Lower leg skin (tissue), 4 donors: ENCODE measurements at regions not wholly inside any gene's neighbourhood (a gene's known extent, or its start where the extent isn't known, plus 50 kb on each side); places are given as distances from the start of the nearest gene placed in this dataset.

Source experiments
- DNase-seq, 2 donors: peaks; one replicate each; pipeline ENCODE4 v3.0.0-alpha.2; 2019; ENCODE audit warnings: low spot score in 2 of 2
- H3K4me3 ChIP-seq: fragments of 200-600 bp; sonication (generic); 2 replicates; pipeline ENCODE4 v1.5.1; 2017; ENCODE audit warnings: mild to moderate bottlenecking, low read depth; ENCODE audit not compliant: poor library complexity, severe bottlenecking
- POLR2A ChIP-seq, 2 donors: fragments of 450-650 bp; IDR thresholded peaks; one replicate each; pipeline ENCODE4 v1.6.1; 2016 to 2017; ENCODE audit warnings: antibody characterized with exemption in 2 of 2, mild to moderate bottlenecking in 1 of 2, moderate library complexity in 1 of 2
- WGBS, 2 donors: methylation state at CpG; one replicate each; pipeline ENCODE4 v1.1.5; 2018; 5-methylcytosine and 5-hydroxymethylcytosine counted together
- intact Hi-C: fragments of 100-400 bp; cut with DNase I; formaldehyde crosslinking; loops from one replicate; pipeline ENCODE4 v1.15.0; 2023; ENCODE audit warnings: low total_unique reads
- TF ChIP-seq, protein P1 (sequence below), 3 donors: fragments of 450-650 bp; IDR thresholded peaks; one replicate each; pipeline ENCODE4 v1.5.1; 2016; ENCODE audit warnings: antibody characterized with exemption in 3 of 3, mild to moderate bottlenecking in 3 of 3, moderate library complexity in 2 of 3

DNA sequence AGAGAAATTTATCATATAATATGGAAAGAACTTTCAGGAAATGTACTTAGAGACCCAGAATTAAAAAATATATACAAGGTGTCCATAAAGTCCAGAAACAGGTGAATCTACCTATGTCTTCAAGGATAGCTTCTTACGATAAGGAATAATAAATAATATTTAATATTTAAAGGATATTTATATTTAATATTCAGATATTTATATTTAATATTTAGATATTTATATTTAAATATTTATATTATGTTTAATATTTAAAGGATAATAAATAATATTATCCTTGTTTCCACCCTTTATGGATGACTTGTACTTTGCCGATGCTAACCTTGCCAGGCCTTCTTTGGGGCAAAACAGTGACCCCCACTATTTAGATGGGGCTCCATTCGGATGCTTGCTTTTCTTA lies 169.5 kb upstream of the CADM1 start:
- intact Hi-C loops: no loop called here
- whole genome bisulfite sequencing, 2 donors: 91 to 96% methylated on average over 3 of the region's 3 CpGs
- no peak for DNase-seq
- no peak for TF ChIP-seq POLR2A (IDR thresholded peaks at IDR 0.05)
- TF ChIP-seq, protein P1, sequence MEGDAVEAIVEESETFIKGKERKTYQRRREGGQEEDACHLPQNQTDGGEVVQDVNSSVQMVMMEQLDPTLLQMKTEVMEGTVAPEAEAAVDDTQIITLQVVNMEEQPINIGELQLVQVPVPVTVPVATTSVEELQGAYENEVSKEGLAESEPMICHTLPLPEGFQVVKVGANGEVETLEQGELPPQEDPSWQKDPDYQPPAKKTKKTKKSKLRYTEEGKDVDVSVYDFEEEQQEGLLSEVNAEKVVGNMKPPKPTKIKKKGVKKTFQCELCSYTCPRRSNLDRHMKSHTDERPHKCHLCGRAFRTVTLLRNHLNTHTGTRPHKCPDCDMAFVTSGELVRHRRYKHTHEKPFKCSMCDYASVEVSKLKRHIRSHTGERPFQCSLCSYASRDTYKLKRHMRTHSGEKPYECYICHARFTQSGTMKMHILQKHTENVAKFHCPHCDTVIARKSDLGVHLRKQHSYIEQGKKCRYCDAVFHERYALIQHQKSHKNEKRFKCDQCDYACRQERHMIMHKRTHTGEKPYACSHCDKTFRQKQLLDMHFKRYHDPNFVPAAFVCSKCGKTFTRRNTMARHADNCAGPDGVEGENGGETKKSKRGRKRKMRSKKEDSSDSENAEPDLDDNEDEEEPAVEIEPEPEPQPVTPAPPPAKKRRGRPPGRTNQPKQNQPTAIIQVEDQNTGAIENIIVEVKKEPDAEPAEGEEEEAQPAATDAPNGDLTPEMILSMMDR (IDR thresholded peaks at IDR 0.05): no peak
- H3K4me3 ChIP-seq: no peak overlapping the region

DNA sequence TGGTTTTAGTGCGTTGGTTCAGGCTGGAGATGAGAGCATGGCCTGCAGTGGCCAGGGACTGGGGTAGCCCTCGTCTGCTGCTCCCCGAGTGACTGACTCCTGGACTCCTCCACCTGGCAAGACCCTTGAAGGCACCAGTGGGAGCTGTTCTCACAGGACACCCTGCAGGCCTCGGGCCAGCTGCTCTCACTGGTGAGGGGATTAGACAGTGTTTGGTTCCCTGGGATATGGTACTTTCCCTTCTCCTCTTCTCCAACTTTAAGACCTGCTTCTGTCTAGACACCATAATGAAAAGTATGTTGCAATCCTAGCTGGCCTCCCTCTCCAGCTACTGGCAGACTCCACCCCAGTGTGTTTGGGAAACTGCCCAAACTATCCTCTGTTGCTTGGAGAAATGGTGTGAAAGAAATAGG lies 168.8 kb upstream of the CADM1 start:
- peak in 1 of 2 donors; percentile 42 for DNase-seq
- intact Hi-C loops: no loop called here
- no peak overlapping the region for H3K4me3 ChIP-seq
- TF ChIP-seq, protein P1 (IDR thresholded peaks at IDR 0.05): no peak
- TF ChIP-seq POLR2A (IDR thresholded peaks at IDR 0.05): no peak
- WGBS, 2 donors: 51 to 58% methylated on average over 4 of the region's 4 CpGs

DNA sequence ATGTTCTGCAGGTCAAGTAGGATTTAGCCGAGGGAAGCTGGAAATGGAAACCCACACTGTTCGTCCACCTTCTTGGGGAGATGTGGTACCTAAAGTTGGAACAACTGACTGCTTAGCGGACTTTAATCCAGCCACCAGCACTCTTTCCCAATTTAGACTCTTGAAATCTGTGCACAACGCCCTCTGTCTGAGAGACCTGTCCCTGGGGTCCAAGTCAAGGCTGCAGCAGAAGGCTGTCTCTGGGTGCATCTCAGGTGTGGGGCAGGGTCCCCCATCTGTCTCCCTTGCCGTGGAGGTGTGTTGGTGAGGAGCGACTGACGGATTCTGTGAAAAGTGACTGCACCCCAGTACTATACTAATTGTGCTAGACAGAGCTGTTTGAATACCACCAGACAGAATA lies 168.2 kb upstream of the CADM1 start:
- intact Hi-C loops: no loop called here
- H3K4me3 ChIP-seq: no peak overlapping the region
- TF ChIP-seq POLR2A (IDR thresholded peaks at IDR 0.05): no peak
- TF ChIP-seq, protein P1 (IDR thresholded peaks at IDR 0.05): no peak
- WGBS, 2 donors: 92 to 93% methylated on average over 7 of the region's 7 CpGs
- no peak for DNase-seq

DNA sequence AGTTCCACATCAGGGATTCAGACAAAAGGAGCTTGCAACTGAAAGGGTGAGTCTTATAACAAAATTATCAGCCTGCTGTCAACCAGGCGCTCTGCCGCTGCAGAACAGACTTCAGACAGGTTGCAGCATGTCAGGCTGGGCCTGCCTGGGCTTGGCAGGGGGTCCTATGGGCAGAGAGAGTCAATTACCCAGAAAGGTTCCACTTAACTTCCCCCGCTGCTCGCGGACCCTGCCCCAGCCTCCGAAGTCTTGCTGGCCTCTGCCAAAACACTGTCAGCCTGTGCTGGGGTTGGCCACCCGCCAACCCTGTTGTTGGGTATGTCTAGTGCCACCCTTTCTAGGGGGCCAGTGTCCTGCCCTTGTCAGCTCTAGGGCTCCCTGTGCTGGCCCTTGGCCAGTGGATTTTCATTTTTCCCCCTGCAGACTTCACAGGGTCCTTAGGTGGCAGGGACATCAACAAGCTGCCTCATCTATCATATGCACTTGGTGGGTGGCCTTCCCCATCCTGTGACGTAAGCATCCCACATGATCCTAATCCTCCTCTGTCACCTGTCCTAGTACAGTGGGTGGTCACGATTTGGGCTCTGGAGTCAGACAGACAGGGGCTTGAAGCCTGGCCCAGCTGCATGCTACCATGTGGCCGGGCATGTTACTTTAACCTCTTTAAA lies 166.5 kb upstream of the CADM1 start:
- no peak overlapping the region for H3K4me3 ChIP-seq
- no peak for DNase-seq
- 68 to 74% methylated on average over 10 of the region's 10 CpGs for WGBS, 2 donors
- TF ChIP-seq, protein P1 (IDR thresholded peaks at IDR 0.05): no peak
- no peak for TF ChIP-seq POLR2A (IDR thresholded peaks at IDR 0.05)
- intact Hi-C loops: no loop called here

DNA sequence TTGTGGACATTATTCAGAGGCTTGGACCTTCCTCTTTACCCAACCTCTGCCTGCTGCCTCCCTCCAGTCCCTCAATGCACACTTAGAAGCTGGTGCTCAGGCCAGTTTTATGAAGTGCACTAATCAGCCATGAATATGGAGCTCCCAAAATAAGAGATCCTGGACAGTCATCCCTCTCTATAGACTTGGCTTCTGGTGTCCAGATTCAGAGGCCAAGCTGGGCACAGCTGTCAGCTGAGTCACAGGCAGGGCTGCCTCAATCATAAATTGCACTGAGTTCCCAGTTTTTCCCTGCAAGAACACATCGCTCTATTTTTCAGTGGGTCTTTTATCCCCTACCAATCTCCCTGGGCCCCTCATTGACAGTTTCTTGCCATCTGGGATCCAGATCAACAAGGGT lies 161.7 kb upstream of the CADM1 start:
- 73 to 76% methylated on average over 1 of the region's 1 CpG for WGBS, 2 donors
- intact Hi-C loops: no loop called here
- TF ChIP-seq, protein P1 (IDR thresholded peaks at IDR 0.05): no peak
- TF ChIP-seq POLR2A (IDR thresholded peaks at IDR 0.05): no peak
- DNase-seq: no peak
- H3K4me3 ChIP-seq: no peak overlapping the region
